Psoas muscle (tissue), 7 donors: ENCODE measurements at regions not wholly inside any gene's neighbourhood (a gene's known extent, or its start where the extent isn't known, plus 50 kb on each side); places are given as distances from the start of the nearest gene placed in this dataset.

ENCODE experiments used
- ATAC-seq, 4 donors: fragments of 200-7000 bp; cut with Tn5 transposase; one replicate each; pipeline ENCODE4 v1.9.1; 2020; ENCODE audit warnings: moderate library complexity in 3 of 4, mild to moderate bottlenecking in 2 of 4
- DNase-seq, 2 donors: peaks; one replicate each; pipeline ENCODE4 v3.0.0-alpha.2; 2020
- H3K27ac ChIP-seq: fragments of 200-600 bp; one replicate; pipeline ENCODE4 v1.8.0; 2022
- H3K27me3 ChIP-seq, 3 donors: fragments of 200-600 bp in 1 of 3; one replicate each; pipeline versions ENCODE4 v1.6.1 to v1.8.0; 2013 to 2022; ENCODE audit warnings: low read length in 2 of 3, mild to moderate bottlenecking in 2 of 3, moderate library complexity in 1 of 3; ENCODE audit not compliant: insufficient read depth in 3 of 3
- H3K36me3 ChIP-seq, 2 donors: fragments of 200-600 bp in 1 of 2; one replicate each; pipeline versions ENCODE4 v1.6.1 to v1.8.0; 2013 to 2022; ENCODE audit warnings: low read depth in 1 of 2, mild to moderate bottlenecking in 1 of 2, moderate library complexity in 1 of 2; ENCODE audit not compliant: insufficient read depth in 1 of 2
- H3K4me1 ChIP-seq: fragments of 200-600 bp; one replicate; pipeline ENCODE4 v1.8.0; 2022
- H3K4me3 ChIP-seq: fragments of 200-600 bp; one replicate; pipeline ENCODE4 v1.8.0; 2022; ENCODE audit warnings: mild to moderate bottlenecking
- H3K9me3 ChIP-seq: fragments of 200-600 bp; one replicate; pipeline ENCODE4 v1.8.0; 2022
- WGBS, 3 donors: extraction: QIAGEN DNeasy Blood & Tissue Kit; methylation state at CpG; one replicate each; pipeline versions ENCODE4 v1.1.6 to v1.1.7; 2013; 5-methylcytosine and 5-hydroxymethylcytosine counted together
- intact Hi-C, 2 donors: fragments of 100-400 bp; cut with DNase I; formaldehyde crosslinking; loops; one replicate each; pipeline versions ENCODE4 v1.11.0 to v1.14.2; 2022
- TF ChIP-seq, protein P1 (sequence below): fragments of 200-600 bp; IDR thresholded peaks from one replicate; pipeline ENCODE4 v1.8.0; 2022; ENCODE audit warnings: antibody characterized with exemption
- donor health status: healthy with polysubstance abuse.
- donor health status: DM: no; HTN: no; CAD: no; lungs with moderate emphysema.
- donor health status: Bipolar disorder and iron deficiency.
- donor health status: healthy.
- donor health status: DM: yes; HTN: yes; CAD: no.
- donor health status: DM: no; HTN: no; CAD: no.
- donor health status: DM: yes; HTN: yes; CAD: no.

DNA sequence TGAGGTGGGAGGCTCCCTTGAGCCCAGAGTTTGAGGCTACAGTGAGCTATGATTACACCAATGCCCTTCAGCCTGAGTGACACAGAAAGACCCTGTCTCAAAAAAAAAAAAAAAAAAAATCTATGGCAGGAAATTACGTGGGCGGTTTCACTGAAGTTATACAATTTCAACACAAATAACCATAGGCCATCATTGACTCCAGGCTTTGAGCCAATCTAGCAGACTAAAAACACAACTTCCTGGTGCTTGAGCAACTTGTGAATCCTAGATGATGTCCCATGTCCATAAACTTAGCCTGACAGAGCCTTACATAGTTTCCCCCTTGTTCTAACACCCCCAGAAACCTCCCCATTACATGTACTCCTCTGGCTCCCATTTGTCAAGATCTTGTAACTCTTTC, 131.8 kb downstream of the QRSL1 start:
- ATAC-seq (no peak), DNase-seq (no peak)
- Histone ChIP-seq H3K9me3 (no peaks in the 10 kb centered on the region), H3K4me1 (no peaks in the 10 kb centered on the region), H3K4me3 (no peak overlapping the region), H3K27ac (no peak overlapping the region), H3K36me3 (no peaks in the 10 kb centered on the region), H3K27me3 (no peaks in the 10 kb centered on the region)
- TF ChIP-seq, protein P1, sequence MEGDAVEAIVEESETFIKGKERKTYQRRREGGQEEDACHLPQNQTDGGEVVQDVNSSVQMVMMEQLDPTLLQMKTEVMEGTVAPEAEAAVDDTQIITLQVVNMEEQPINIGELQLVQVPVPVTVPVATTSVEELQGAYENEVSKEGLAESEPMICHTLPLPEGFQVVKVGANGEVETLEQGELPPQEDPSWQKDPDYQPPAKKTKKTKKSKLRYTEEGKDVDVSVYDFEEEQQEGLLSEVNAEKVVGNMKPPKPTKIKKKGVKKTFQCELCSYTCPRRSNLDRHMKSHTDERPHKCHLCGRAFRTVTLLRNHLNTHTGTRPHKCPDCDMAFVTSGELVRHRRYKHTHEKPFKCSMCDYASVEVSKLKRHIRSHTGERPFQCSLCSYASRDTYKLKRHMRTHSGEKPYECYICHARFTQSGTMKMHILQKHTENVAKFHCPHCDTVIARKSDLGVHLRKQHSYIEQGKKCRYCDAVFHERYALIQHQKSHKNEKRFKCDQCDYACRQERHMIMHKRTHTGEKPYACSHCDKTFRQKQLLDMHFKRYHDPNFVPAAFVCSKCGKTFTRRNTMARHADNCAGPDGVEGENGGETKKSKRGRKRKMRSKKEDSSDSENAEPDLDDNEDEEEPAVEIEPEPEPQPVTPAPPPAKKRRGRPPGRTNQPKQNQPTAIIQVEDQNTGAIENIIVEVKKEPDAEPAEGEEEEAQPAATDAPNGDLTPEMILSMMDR, result no peak
- WGBS, 3 donors, result 82 to 86% (median 83%) methylated on average over 2 of the region's 2 CpGs
- intact Hi-C loops, result no loop called here

DNA sequence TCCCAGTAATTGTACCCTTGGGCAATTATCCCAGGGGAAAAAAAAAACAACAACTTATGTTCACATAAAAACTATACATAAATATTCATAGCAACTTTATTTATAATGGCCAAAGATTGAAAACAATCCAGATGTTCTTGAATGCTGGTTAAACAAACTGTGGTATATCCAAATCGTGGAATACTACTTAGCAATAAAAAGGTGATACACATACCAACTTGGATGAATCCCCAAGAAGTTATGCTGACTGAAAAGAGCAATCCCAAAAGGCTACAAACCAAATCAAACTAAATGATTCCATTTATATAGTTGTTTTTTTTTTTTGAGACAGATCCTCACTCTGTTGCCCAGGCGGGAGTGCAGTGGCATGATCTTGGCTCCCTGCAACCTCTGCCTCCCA, 129.7 kb downstream of the QRSL1 start:
- TF ChIP-seq, protein P1, result no peak
- ATAC-seq (no peak), DNase-seq (no peak)
- Histone ChIP-seq H3K4me1 (no peaks in the 10 kb centered on the region), H3K36me3 (no peaks in the 10 kb centered on the region), H3K4me3 (no peak overlapping the region), H3K9me3 (no peaks in the 10 kb centered on the region), H3K27me3 (no peaks in the 10 kb centered on the region), H3K27ac (no peak overlapping the region)
- 97 to 99% (median 97%) methylated on average over 2 of the region's 2 CpGs for WGBS, 3 donors
- intact Hi-C loops, result no loop called here

GRCh38 chr6:106757722-106758467, 128.5 kb downstream of the QRSL1 start:
- no peak overlapping the region for H3K4me3 ChIP-seq
- 80 to 88% (median 82%) methylated on average over 16 of the region's 16 CpGs for WGBS, 3 donors
- no peaks in the 10 kb centered on the region for H3K4me1 ChIP-seq
- intact Hi-C loops, result no loop called here
- H3K27me3 ChIP-seq, result no peaks in the 10 kb centered on the region
- ATAC-seq (no peak), DNase-seq (no peak)
- TF ChIP-seq, protein P1, result no peak
- no peaks in the 10 kb centered on the region for H3K9me3 ChIP-seq
- peak overlapping the region; percentile 21 for H3K27ac ChIP-seq
- no peaks in the 10 kb centered on the region for H3K36me3 ChIP-seq

- WGBS, 3 donors, result 20 to 31% (median 21%) methylated on average over 2 of the region's 2 CpGs
- H3K9me3 ChIP-seq, result no peaks in the 10 kb centered on the region
- DNase-seq (no peak), ATAC-seq (peak in 3 of 4 donors; percentile 51 to 84 (median 72))
- H3K27ac ChIP-seq, result peak overlapping the region; percentile 21
- TF ChIP-seq, protein P1, result no peak
- H3K4me3 ChIP-seq, result no peak overlapping the region
- no peaks in the 10 kb centered on the region for H3K27me3 ChIP-seq
- no peaks in the 10 kb centered on the region for H3K4me1 ChIP-seq
- no peaks in the 10 kb centered on the region for H3K36me3 ChIP-seq
- intact Hi-C loops, result no loop called here
Measured at GRCh38 chr6:106757267-106757666, 127.9 kb downstream of the QRSL1 start.

GRCh38 chr6:106754215-106754614, 124.8 kb downstream of the QRSL1 start:
- 89 to 92% (median 90%) methylated on average over 5 of the region's 5 CpGs for WGBS, 3 donors
- DNase-seq (no peak), ATAC-seq (no peak)
- TF ChIP-seq, protein P1, result no peak
- H3K27me3 ChIP-seq, result no peaks in the 10 kb centered on the region
- H3K9me3 ChIP-seq, result no peaks in the 10 kb centered on the region
- no peak overlapping the region for H3K27ac ChIP-seq
- no peaks in the 10 kb centered on the region for H3K36me3 ChIP-seq
- intact Hi-C loops, result no loop called here
- no peaks in the 10 kb centered on the region for H3K4me1 ChIP-seq
- H3K4me3 ChIP-seq, result no peak overlapping the region
